ENCODE measurements at regions not wholly inside any gene's neighbourhood (a gene's known extent, or its start where the extent isn't known, plus 50 kb on each side); places are given as distances from the start of the nearest gene placed in this dataset.

GRCh38 chr6:139939189-139939979 is 564.9 kb upstream of the CITED2 start:
- Mint-ChIP-seq H3K4me3 (no peak overlapping the region), H3K9me3 (no peaks in the 10 kb centered on the region), H3K27me3 (no peaks in the 10 kb centered on the region), H3K27ac (no peak overlapping the region), H3K36me3 (no peaks in the 10 kb centered on the region), H3K4me1 (no peaks in the 10 kb centered on the region)
- Histone ChIP-seq H3K9me3 (ENCODE audit: control insufficient read depth in 2 of 2, low read length in 2 of 2) (no peaks in the 10 kb centered on the region), H3K4me1 (ENCODE audit: control insufficient read depth, insufficient read depth, low read length, poor library complexity, severe bottlenecking) (no peaks in the 10 kb centered on the region), H3K4me3 (ENCODE audit: low read depth, low read length) (no peak overlapping the region), H3K27ac (ENCODE audit: insufficient read depth, low read length, poor library complexity, severe bottlenecking) (no peak overlapping the region), H3K27me3 (ENCODE audit: control insufficient read depth, insufficient read depth, low read length) (no peaks in the 10 kb centered on the region), H3K36me3 (ENCODE audit: control insufficient read depth, insufficient read depth, low read length) (no peaks in the 10 kb centered on the region)
- DNase-seq (no peak), ATAC-seq (ENCODE audit: low read depth in 2 of 2) (no peak)

- no peak overlapping the region for H3K4me3 ChIP-seq (ENCODE audit: low read depth, low read length)
- no peak overlapping the region for H3K27ac Mint-ChIP-seq
- DNase-seq = no peak
- H3K9me3 Mint-ChIP-seq = no peaks in the 10 kb centered on the region
- H3K27me3 Mint-ChIP-seq = no peaks in the 10 kb centered on the region
- H3K4me1 ChIP-seq (ENCODE audit: control insufficient read depth, insufficient read depth, low read length, poor library complexity, severe bottlenecking) = no peaks in the 10 kb centered on the region
- no peak for ATAC-seq (ENCODE audit: low read depth in 2 of 2)
- H3K27me3 ChIP-seq (ENCODE audit: control insufficient read depth, insufficient read depth, low read length) = no peaks in the 10 kb centered on the region
- H3K36me3 ChIP-seq (ENCODE audit: control insufficient read depth, insufficient read depth, low read length) = no peaks in the 10 kb centered on the region
- no peak overlapping the region for H3K27ac ChIP-seq (ENCODE audit: insufficient read depth, low read length, poor library complexity, severe bottlenecking)
- H3K36me3 Mint-ChIP-seq = no peaks in the 10 kb centered on the region
- H3K9me3 ChIP-seq (ENCODE audit: control insufficient read depth in 2 of 2, low read length in 2 of 2) = no peaks in the 10 kb centered on the region
- H3K4me3 Mint-ChIP-seq = no peak overlapping the region
- H3K4me1 Mint-ChIP-seq = no peaks in the 10 kb centered on the region
Observed at GRCh38 chr6:139932671-139933070, 558.2 kb upstream of the CITED2 start.

GRCh38 chr6:139931747-139932146 is 557.3 kb upstream of the CITED2 start:
- Mint-ChIP-seq H3K9me3 (no peaks in the 10 kb centered on the region), H3K36me3 (no peaks in the 10 kb centered on the region), H3K27ac (no peak overlapping the region), H3K27me3 (no peaks in the 10 kb centered on the region), H3K4me1 (no peaks in the 10 kb centered on the region), H3K4me3 (no peak overlapping the region)
- Histone ChIP-seq H3K4me3 (ENCODE audit: low read depth, low read length) (no peak overlapping the region), H3K27me3 (ENCODE audit: control insufficient read depth, insufficient read depth, low read length) (no peaks in the 10 kb centered on the region), H3K9me3 (ENCODE audit: control insufficient read depth in 2 of 2, low read length in 2 of 2) (no peaks in the 10 kb centered on the region), H3K36me3 (ENCODE audit: control insufficient read depth, insufficient read depth, low read length) (no peaks in the 10 kb centered on the region), H3K27ac (ENCODE audit: insufficient read depth, low read length, poor library complexity, severe bottlenecking) (no peak overlapping the region), H3K4me1 (ENCODE audit: control insufficient read depth, insufficient read depth, low read length, poor library complexity, severe bottlenecking) (no peaks in the 10 kb centered on the region)
- DNase-seq (no peak), ATAC-seq (ENCODE audit: low read depth in 2 of 2) (no peak)

- H3K4me3 ChIP-seq (ENCODE audit: low read depth, low read length) = no peak overlapping the region
- no peaks in the 10 kb centered on the region for H3K4me1 Mint-ChIP-seq
- no peaks in the 10 kb centered on the region for H3K4me1 ChIP-seq (ENCODE audit: control insufficient read depth, insufficient read depth, low read length, poor library complexity, severe bottlenecking)
- H3K27me3 Mint-ChIP-seq = no peaks in the 10 kb centered on the region
- no peaks in the 10 kb centered on the region for H3K9me3 ChIP-seq (ENCODE audit: control insufficient read depth in 2 of 2, low read length in 2 of 2)
- no peaks in the 10 kb centered on the region for H3K27me3 ChIP-seq (ENCODE audit: control insufficient read depth, insufficient read depth, low read length)
- no peaks in the 10 kb centered on the region for H3K36me3 ChIP-seq (ENCODE audit: control insufficient read depth, insufficient read depth, low read length)
- H3K4me3 Mint-ChIP-seq = no peak overlapping the region
- H3K27ac ChIP-seq (ENCODE audit: insufficient read depth, low read length, poor library complexity, severe bottlenecking) = no peak overlapping the region
- H3K9me3 Mint-ChIP-seq = no peaks in the 10 kb centered on the region
- no peak overlapping the region for H3K27ac Mint-ChIP-seq
- DNase-seq = no peak
- no peaks in the 10 kb centered on the region for H3K36me3 Mint-ChIP-seq
- no peak for ATAC-seq (ENCODE audit: low read depth in 2 of 2)
Observed at GRCh38 chr6:139927742-139928305, 553.4 kb upstream of the CITED2 start.

GRCh38 chr6:139927236-139927635 is 552.8 kb upstream of the CITED2 start:
- H3K4me1 Mint-ChIP-seq = no peaks in the 10 kb centered on the region
- H3K4me1 ChIP-seq (ENCODE audit: control insufficient read depth, insufficient read depth, low read length, poor library complexity, severe bottlenecking) = no peaks in the 10 kb centered on the region

GRCh38 chr6:139926711-139927110 is 552.3 kb upstream of the CITED2 start:
- no peaks in the 10 kb centered on the region for H3K9me3 Mint-ChIP-seq
- Histone ChIP-seq H3K4me1 (ENCODE audit: control insufficient read depth, insufficient read depth, low read length, poor library complexity, severe bottlenecking) (no peaks in the 10 kb centered on the region), H3K4me3 (ENCODE audit: low read depth, low read length) (no peak overlapping the region), H3K27ac (ENCODE audit: insufficient read depth, low read length, poor library complexity, severe bottlenecking) (no peak overlapping the region), H3K27me3 (ENCODE audit: control insufficient read depth, insufficient read depth, low read length) (no peaks in the 10 kb centered on the region), H3K36me3 (ENCODE audit: control insufficient read depth, insufficient read depth, low read length) (no peaks in the 10 kb centered on the region), H3K9me3 (ENCODE audit: control insufficient read depth in 2 of 2, low read length in 2 of 2) (no peaks in the 10 kb centered on the region)
- no peak overlapping the region for H3K4me3 Mint-ChIP-seq
- no peak for DNase-seq
- H3K27me3 Mint-ChIP-seq = peaks cover under 1% of the 10 kb centered on the region
- no peak overlapping the region for H3K27ac Mint-ChIP-seq
- no peaks in the 10 kb centered on the region for H3K4me1 Mint-ChIP-seq
- ATAC-seq (ENCODE audit: low read depth in 2 of 2) = no peak
- H3K36me3 Mint-ChIP-seq = no peaks in the 10 kb centered on the region

More at GRCh38 chr6:139927236-139927635, 552.8 kb upstream of the CITED2 start:
- no peak overlapping the region for H3K27ac Mint-ChIP-seq
- Histone ChIP-seq H3K27me3 (ENCODE audit: control insufficient read depth, insufficient read depth, low read length) (no peaks in the 10 kb centered on the region), H3K36me3 (ENCODE audit: control insufficient read depth, insufficient read depth, low read length) (no peaks in the 10 kb centered on the region), H3K27ac (ENCODE audit: insufficient read depth, low read length, poor library complexity, severe bottlenecking) (no peak overlapping the region), H3K9me3 (ENCODE audit: control insufficient read depth in 2 of 2, low read length in 2 of 2) (no peaks in the 10 kb centered on the region), H3K4me3 (ENCODE audit: low read depth, low read length) (no peak overlapping the region)
- ATAC-seq (ENCODE audit: low read depth in 2 of 2) = no peak
- H3K9me3 Mint-ChIP-seq = no peaks in the 10 kb centered on the region
- H3K36me3 Mint-ChIP-seq = no peaks in the 10 kb centered on the region
- H3K27me3 Mint-ChIP-seq = no peaks in the 10 kb centered on the region
- H3K4me3 Mint-ChIP-seq = no peak overlapping the region
- no peak for DNase-seq

- peak overlapping the region in 1 of 3 donors; percentile 58 for H3K27ac Mint-ChIP-seq
- Histone ChIP-seq H3K9me3 (ENCODE audit: control insufficient read depth in 2 of 2, low read length in 2 of 2) (no peaks in the 10 kb centered on the region), H3K4me3 (ENCODE audit: low read depth, low read length) (no peak overlapping the region), H3K27me3 (ENCODE audit: control insufficient read depth, insufficient read depth, low read length) (no peaks in the 10 kb centered on the region), H3K36me3 (ENCODE audit: control insufficient read depth, insufficient read depth, low read length) (no peaks in the 10 kb centered on the region), H3K27ac (ENCODE audit: insufficient read depth, low read length, poor library complexity, severe bottlenecking) (no peak overlapping the region), H3K4me1 (ENCODE audit: control insufficient read depth, insufficient read depth, low read length, poor library complexity, severe bottlenecking) (no peaks in the 10 kb centered on the region)
- H3K9me3 Mint-ChIP-seq = no peaks in the 10 kb centered on the region
- no peak overlapping the region for H3K4me3 Mint-ChIP-seq
- no peaks in the 10 kb centered on the region for H3K4me1 Mint-ChIP-seq
- no peaks in the 10 kb centered on the region for H3K36me3 Mint-ChIP-seq
- DNase-seq = no peak
- ATAC-seq (ENCODE audit: low read depth in 2 of 2) = no peak
- H3K27me3 Mint-ChIP-seq = peaks cover 4% of the 10 kb centered on the region
Observed at GRCh38 chr6:139925894-139926641, 551.6 kb upstream of the CITED2 start.

All from CD4-positive, CD25-positive, alpha-beta regulatory T cell (primary cell).